ENCODE measurements at regions not wholly inside any gene's neighbourhood (a gene's known extent, or its start where the extent isn't known, plus 50 kb on each side); places are given as distances from the start of the nearest gene placed in this dataset.

GRCh38 chr2:66840321-66841002 is 405.5 kb downstream of the MEIS1 start:
- TF ChIP-seq POLR2AphosphoS5 (IDR thresholded peaks at IDR 0.05; ENCODE audit: low read depth, low read length), result no peak
- TF ChIP-seq CTCF (IDR thresholded peaks at IDR 0.05), result no peak
- no peak for TF ChIP-seq SIN3A (IDR thresholded peaks at IDR 0.05; ENCODE audit: borderline replicate concordance, insufficient read depth, low read depth, low read length)
